HepG2 (cell line): ENCODE measurements at regions not wholly inside any gene's neighbourhood (a gene's known extent, or its start where the extent isn't known, plus 50 kb on each side); places are given as distances from the start of the nearest gene placed in this dataset.

Source experiments
- ATAC-seq: fragments of 200-7000 bp; cut with Tn5 transposase; 3 replicates; pipeline ENCODE4 v1.9.1; 2020; ENCODE audit warnings: mild to moderate bottlenecking, moderate library complexity
- BruUV-seq: library from RNA; stranded (reverse); fragments of 400-500 nt; replicated peaks from 2 replicates; lab custom pipeline; 2021; lab: Mats Ljungman, UMichigan
- CTCF ChIA-PET: fragments of 300-600 bp; formaldehyde crosslinking; extraction: SDS; loops from one replicate; lab custom pipeline; 2021; ENCODE audit warnings: low total read pairs, inconsistent platforms, low intra/inter-chr PET ratio; lab: Yijun Ruan, JAX
- POLR2A ChIA-PET: fragments of 350-600 bp; sonication (Branson Sonifier 250); formaldehyde crosslinking; loops from one replicate; lab custom pipeline; 2020; ENCODE audit warnings: antibody characterized with exemption, inconsistent platforms; lab: Yijun Ruan, JAX
- DNase-seq: peaks from one replicate; pipeline ENCODE4 v3.0.0-alpha.2; 2015; ENCODE audit warnings: low spot score
- FAIRE-seq: peaks from 3 replicates; lab custom pipeline; 2011; peaks lifted over from hg19 to GRCh38; lab: Jason Lieb, UNC
- H2AFZ ChIP-seq: one replicate; pipeline ENCODE4 v1.6.1; 2011; ENCODE audit warnings: low read length, inconsistent platforms
- H3K27ac ChIP-seq: fragments of 300-600 bp; 3 replicates; pipeline ENCODE4 v1.8.0; 2011; ENCODE audit warnings: mixed run types, mild to moderate bottlenecking, mixed read lengths, low read length, inconsistent platforms; ENCODE audit not compliant: insufficient read depth; ENCODE audit errors: extremely low read length
- H3K27me3 ChIP-seq, 2 experiments: fragments of 200-600 bp in 1 of 2; 2 replicates in 1 of 2; 3 replicates in 1 of 2; pipeline versions ENCODE4 v1.6.0 to v1.8.0; 2011; ENCODE audit warnings: low read length in 2 of 2, mild to moderate bottlenecking in 2 of 2, moderate library complexity in 2 of 2, inconsistent platforms in 1 of 2; ENCODE audit not compliant: insufficient read depth in 2 of 2, control insufficient read depth in 1 of 2
- H3K36me3 ChIP-seq, 2 experiments: fragments of 200-600 bp in 1 of 2; replicated peaks in 1 of 2; 2 replicates in 1 of 2; 3 replicates in 1 of 2; pipeline versions ENCODE4 v1.5.1 to v1.8.0; 2011; ENCODE audit warnings: low read length in 2 of 2, inconsistent platforms in 1 of 2; ENCODE audit not compliant: insufficient read depth in 2 of 2, control insufficient read depth in 1 of 2
- H3K4me1 ChIP-seq: 2 replicates; pipeline ENCODE4 v1.5.1; 2012; ENCODE audit warnings: low read length, inconsistent platforms; ENCODE audit not compliant: insufficient read depth
- H3K4me2 ChIP-seq: 2 replicates; pipeline ENCODE4 v1.6.0; 2011; ENCODE audit warnings: low read depth, low read length, inconsistent platforms
- H3K4me3 ChIP-seq, 3 experiments: fragments of 200-600 bp in 1 of 3; sonication (generic), shearing (Covaris generic) in 1 of 3; replicated peaks in 1 of 3; 2 replicates each; pipeline ENCODE4 v1.5.1; 2011 to 2016; ENCODE audit warnings: low read length in 3 of 3, inconsistent platforms in 2 of 3, low read depth in 2 of 3, mild to moderate bottlenecking in 2 of 3, control low read depth in 1 of 3, mixed read lengths in 1 of 3; ENCODE audit not compliant: insufficient read depth in 1 of 3
- H3K79me2 ChIP-seq: one replicate; pipeline ENCODE4 v1.6.1; 2011; ENCODE audit warnings: low read length, inconsistent platforms; ENCODE audit not compliant: insufficient read depth
- H3K9ac ChIP-seq: 2 replicates; pipeline ENCODE4 v1.6.0; 2011; ENCODE audit warnings: mild to moderate bottlenecking, low read depth, low read length, inconsistent platforms; ENCODE audit not compliant: insufficient read depth
- H3K9me3 ChIP-seq: 2 replicates; pipeline ENCODE4 v1.5.1; 2012; ENCODE audit warnings: mild to moderate bottlenecking, low read length
- H4K20me1 ChIP-seq: 2 replicates; pipeline ENCODE4 v1.6.0; 2011; ENCODE audit warnings: inconsistent platforms, mild to moderate bottlenecking, low read length, moderate library complexity; ENCODE audit not compliant: insufficient read depth
- AHR ChIP-seq: IDR thresholded peaks from 2 replicates; pipeline ENCODE4 v1.6.1; 2018; ENCODE audit warnings: missing genetic modification reagents, missing compliant biosample characterization
- ARID2 ChIP-seq: sonication (generic); formaldehyde crosslinking; IDR thresholded peaks from 2 replicates; pipeline ENCODE4 v1.8.1; 2022; ENCODE audit warnings: mild to moderate bottlenecking, missing genetic modification reagents, borderline replicate concordance
- IRF2 ChIP-seq: IDR thresholded peaks from 2 replicates; pipeline ENCODE4 v1.6.1; 2018; ENCODE audit warnings: missing genetic modification reagents, missing compliant biosample characterization
- ISX ChIP-seq: sonication (generic); formaldehyde crosslinking; conservative IDR thresholded peaks from 2 replicates; pipeline ENCODE4 v1.5.0; 2020; ENCODE audit warnings: missing genetic modification reagents
- MBNL3 ChIP-seq: fragments of 250-450 bp; sonication (Bioruptor Pico); conservative IDR thresholded peaks from 2 replicates; pipeline ENCODE4 v1.8.0; 2022; ENCODE audit warnings: mild to moderate bottlenecking, inconsistent platforms
- SIN3A ChIP-seq: IDR thresholded peaks from 2 replicates; pipeline ENCODE4 v1.6.1; 2011; ENCODE audit warnings: low read depth, mild to moderate bottlenecking, control low read depth, low read length, borderline replicate concordance
- TOPORS ChIP-seq: sonication (generic); formaldehyde crosslinking; IDR thresholded peaks from 2 replicates; pipeline ENCODE4 v1.8.0; 2023; ENCODE audit warnings: mild to moderate bottlenecking, missing genetic modification reagents
- ZBTB7B ChIP-seq: sonication (generic); formaldehyde crosslinking; IDR thresholded peaks from 2 replicates; pipeline ENCODE4 v1.4.0; 2020; ENCODE audit warnings: missing genetic modification reagents
- ZNF264 ChIP-seq: sonication (generic); formaldehyde crosslinking; IDR thresholded peaks from 2 replicates; pipeline ENCODE4 v1.4.0; 2020; ENCODE audit warnings: missing genetic modification reagents
- ZNF296 ChIP-seq: sonication (generic); formaldehyde crosslinking; conservative IDR thresholded peaks from 2 replicates; pipeline ENCODE4 v1.5.0; 2020; ENCODE audit warnings: mild to moderate bottlenecking, missing genetic modification reagents
- ZNF30 ChIP-seq: sonication (generic); formaldehyde crosslinking; IDR thresholded peaks from 2 replicates; pipeline ENCODE4 v1.5.0; 2020; ENCODE audit warnings: mild to moderate bottlenecking, missing genetic modification reagents
- ZNF317 ChIP-seq: sonication (generic); formaldehyde crosslinking; IDR thresholded peaks from 2 replicates; pipeline ENCODE4 v1.5.0; 2020; ENCODE audit warnings: mild to moderate bottlenecking, missing genetic modification reagents
- ZNF383 ChIP-seq: sonication (generic); formaldehyde crosslinking; IDR thresholded peaks from 2 replicates; pipeline ENCODE4 v1.4.0; 2020; ENCODE audit warnings: missing genetic modification reagents, mild to moderate bottlenecking, borderline replicate concordance
- ZNF460 ChIP-seq: sonication (generic); formaldehyde crosslinking; IDR thresholded peaks from 2 replicates; pipeline ENCODE4 v1.5.1; 2020; ENCODE audit warnings: missing genetic modification reagents, mild to moderate bottlenecking, borderline replicate concordance
- ZNF570 ChIP-seq: sonication (generic); formaldehyde crosslinking; IDR thresholded peaks from 2 replicates; pipeline ENCODE4 v1.4.0; 2020; ENCODE audit warnings: mild to moderate bottlenecking, missing genetic modification reagents, borderline replicate concordance
- ZNF619 ChIP-seq: sonication (generic); formaldehyde crosslinking; IDR thresholded peaks from 2 replicates; pipeline ENCODE4 v1.4.0; 2020; ENCODE audit warnings: mild to moderate bottlenecking, missing genetic modification reagents
- ZNF713 ChIP-seq: sonication (generic); formaldehyde crosslinking; IDR thresholded peaks from 2 replicates; pipeline ENCODE4 v1.4.0; 2020; ENCODE audit warnings: mild to moderate bottlenecking, missing genetic modification reagents
- WGBS: methylation state at CpG from one replicate; pipeline ENCODE4 v1.1.6; 2017; ENCODE audit warnings: low lambda C conversion rate; 5-methylcytosine and 5-hydroxymethylcytosine counted together
- in situ Hi-C: cut with HindIII; loops from 2 replicates; pipeline ENCODE4 v1.10.0; 2017; ENCODE audit warnings: low pct_unique_long_range_greater_than_20kb; ENCODE audit not compliant: extremely low pct_ligation_motif_present
- intact Hi-C: fragments of 100-400 bp; cut with micrococcal nuclease; formaldehyde crosslinking; loops from one replicate; pipeline ENCODE4 v1.10.0; 2022; ENCODE audit not compliant: unreplicated experiment
- TF ChIP-seq, protein P1 (sequence below): sonication (generic); formaldehyde crosslinking; IDR thresholded peaks from 2 replicates; pipeline ENCODE4 v1.4.0; 2020; ENCODE audit warnings: missing genetic modification reagents

DNA sequence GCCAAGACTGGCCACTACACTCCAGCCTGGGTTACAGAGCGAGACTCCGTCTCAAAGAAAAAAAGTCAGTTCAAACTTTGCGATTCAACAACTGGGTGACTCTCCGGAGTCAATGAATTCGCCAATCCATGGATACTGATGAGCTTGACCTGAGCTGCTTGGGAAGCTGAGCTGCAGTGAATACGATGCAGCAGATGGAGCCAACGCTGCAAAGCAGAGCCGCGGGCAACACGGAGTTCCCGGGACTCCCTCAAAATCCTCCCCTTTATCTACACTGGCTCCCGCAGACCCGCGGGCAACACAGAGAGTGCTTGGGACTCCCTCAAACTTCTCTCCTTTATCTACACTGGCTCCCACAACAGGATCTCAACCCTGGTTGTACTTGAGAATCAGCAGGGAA, 62.6 kb upstream of the SALL4 start:
- Histone ChIP-seq H3K4me2 (no peak overlapping the region), H3K4me1 (no peaks in the 10 kb centered on the region), H3K9me3 (no peaks in the 10 kb centered on the region), H3K36me3 (no peaks in the 10 kb centered on the region), H3K9ac (no peak overlapping the region), H4K20me1 (no peaks in the 10 kb centered on the region), H3K27me3 (peaks cover 2 to 10% of the 10 kb centered on the region in 2 experiments; a peak in 2 of 5 replicates), H2AFZ (no peak overlapping the region), H3K4me3 (no peak overlapping the region), H3K79me2 (no peaks in the 10 kb centered on the region), H3K27ac (no peak overlapping the region)
- WGBS = 85% methylated on average over 14 of the region's 14 CpGs
- in situ Hi-C loops (no loop called here), intact Hi-C loops (no loop called here)
- DNase-seq = no peak
- BruUV-seq = no TSS peak
- CTCF ChIA-PET = no interaction called here
- POLR2A ChIA-PET = no interaction called here
- TF ChIP-seq ZNF264 (CRISPR knock-in tag) = no peak
- TF ChIP-seq ZNF383 (CRISPR knock-in tag) = no peak
- no peak for TF ChIP-seq MBNL3 (CRISPR knock-in tag)
- TF ChIP-seq ZNF713 = no peak
- no peak for TF ChIP-seq ZNF619 (CRISPR knock-in tag)
- TF ChIP-seq ZNF296 (CRISPR knock-in tag) = no peak
- TF ChIP-seq ZNF317 = no peak
- TF ChIP-seq ZNF30 (CRISPR knock-in tag) = no peak
- no peak for TF ChIP-seq AHR (CRISPR knock-in tag)
- no peak for TF ChIP-seq TOPORS
- no peak for TF ChIP-seq IRF2
- TF ChIP-seq, protein P1, sequence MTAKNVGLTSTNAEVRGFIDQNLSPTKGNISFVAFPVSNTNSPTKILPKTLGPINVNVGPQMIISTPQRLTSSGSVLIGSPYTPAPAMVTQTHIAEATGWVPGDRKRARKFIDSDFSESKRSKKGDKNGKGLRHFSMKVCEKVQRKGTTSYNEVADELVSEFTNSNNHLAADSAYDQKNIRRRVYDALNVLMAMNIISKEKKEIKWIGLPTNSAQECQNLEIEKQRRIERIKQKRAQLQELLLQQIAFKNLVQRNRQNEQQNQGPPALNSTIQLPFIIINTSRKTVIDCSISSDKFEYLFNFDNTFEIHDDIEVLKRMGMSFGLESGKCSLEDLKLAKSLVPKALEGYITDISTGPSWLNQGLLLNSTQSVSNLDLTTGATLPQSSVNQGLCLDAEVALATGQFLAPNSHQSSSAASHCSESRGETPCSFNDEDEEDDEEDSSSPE = no peak
- TF ChIP-seq ZNF460 (CRISPR knock-in tag) = no peak
- no peak for TF ChIP-seq ISX (CRISPR knock-in tag)
- TF ChIP-seq ZBTB7B = no peak
- TF ChIP-seq SIN3A = no peak
- TF ChIP-seq ZNF570 (CRISPR knock-in tag) = no peak
- TF ChIP-seq ARID2 (CRISPR knock-in tag) = no peak
- no peak for FAIRE-seq
- no peak; the same call in 2 of the 3 replicates for ATAC-seq
